Endodermal cell (in vitro differentiated cells): ENCODE measurements at regions not wholly inside any gene's neighbourhood (a gene's known extent, or its start where the extent isn't known, plus 50 kb on each side); places are given as distances from the start of the nearest gene placed in this dataset.
"Not testable (repeated sequence)": the region's sequence is repeated elsewhere in the genome, so short reads cannot be mapped to it uniquely, and the experiment has no call there.

ENCODE experiments used
- DNase-seq: peaks from one replicate; pipeline ENCODE4 v3.0.0-alpha.2; 2017
- H3K27ac ChIP-seq: 2 replicates; pipeline ENCODE4 v1.5.1; 2013; ENCODE audit warnings: mild to moderate bottlenecking, low read depth, low read length, moderate library complexity
- H3K27me3 ChIP-seq: 2 replicates; pipeline ENCODE4 v1.6.1; 2013; ENCODE audit warnings: mild to moderate bottlenecking, low read length, moderate library complexity; ENCODE audit not compliant: insufficient read depth, control insufficient read depth, poor library complexity, severe bottlenecking
- H3K36me3 ChIP-seq: 2 replicates; pipeline ENCODE4 v1.7.0; 2013; ENCODE audit warnings: mild to moderate bottlenecking, low read length, moderate library complexity; ENCODE audit not compliant: control insufficient read depth, insufficient read depth
- H3K4me1 ChIP-seq: one replicate; pipeline ENCODE4 v1.7.0; 2013; ENCODE audit warnings: low read length; ENCODE audit not compliant: control insufficient read depth, insufficient read depth
- H3K4me3 ChIP-seq: 2 replicates; pipeline ENCODE4 v1.5.1; 2013; ENCODE audit warnings: mild to moderate bottlenecking, low read length, moderate library complexity
- H3K9ac ChIP-seq: 2 replicates; pipeline ENCODE4 v1.6.1; 2013; ENCODE audit warnings: mild to moderate bottlenecking, low read length, moderate library complexity; ENCODE audit not compliant: poor library complexity, severe bottlenecking; ENCODE audit errors: extremely low read depth
- H3K9me3 ChIP-seq: 2 replicates; pipeline ENCODE4 v1.6.1; 2013; ENCODE audit warnings: mild to moderate bottlenecking, low read length, moderate library complexity; ENCODE audit not compliant: control insufficient read depth
- H3K27ac Mint-ChIP-seq: 2 replicates; pipeline ENCODE4 v1.8.0; 2020; ENCODE audit warnings: mixed read lengths
- H3K27me3 Mint-ChIP-seq: 2 replicates; pipeline ENCODE4 v1.8.0; 2021; ENCODE audit warnings: mild to moderate bottlenecking, mixed read lengths; ENCODE audit not compliant: insufficient read depth
- H3K36me3 Mint-ChIP-seq: 2 replicates; pipeline ENCODE4 v1.8.0; 2020; ENCODE audit warnings: low read depth, mixed read lengths
- H3K4me1 Mint-ChIP-seq: 2 replicates; pipeline ENCODE4 v1.8.0; 2020; ENCODE audit warnings: mixed read lengths
- H3K4me3 Mint-ChIP-seq: 2 replicates; pipeline ENCODE4 v1.8.0; 2020; ENCODE audit warnings: mild to moderate bottlenecking, moderate library complexity, mixed read lengths
- H3K9me3 Mint-ChIP-seq: 2 replicates; pipeline ENCODE4 v1.8.0; 2020; ENCODE audit warnings: mild to moderate bottlenecking, mixed read lengths
- WGBS, 2 experiments: methylation state at CpG; one replicate each; pipeline versions ENCODE4 v1.1.5 to v1.1.7; 2013; ENCODE audit warnings: missing lambda C conversion rate in 2 of 2, mixed read lengths in 1 of 2; ENCODE audit not compliant: insufficient coverage in 1 of 2, insufficient read length in 1 of 2; 5-methylcytosine and 5-hydroxymethylcytosine counted together
- TF ChIP-seq, protein P1 (sequence below): fragments of 200-600 bp; sonication (generic); conservative IDR thresholded peaks from 2 replicates; pipeline ENCODE4 v1.5.0; 2021; ENCODE audit warnings: antibody characterized with exemption, mild to moderate bottlenecking

- TF ChIP-seq, protein P1, sequence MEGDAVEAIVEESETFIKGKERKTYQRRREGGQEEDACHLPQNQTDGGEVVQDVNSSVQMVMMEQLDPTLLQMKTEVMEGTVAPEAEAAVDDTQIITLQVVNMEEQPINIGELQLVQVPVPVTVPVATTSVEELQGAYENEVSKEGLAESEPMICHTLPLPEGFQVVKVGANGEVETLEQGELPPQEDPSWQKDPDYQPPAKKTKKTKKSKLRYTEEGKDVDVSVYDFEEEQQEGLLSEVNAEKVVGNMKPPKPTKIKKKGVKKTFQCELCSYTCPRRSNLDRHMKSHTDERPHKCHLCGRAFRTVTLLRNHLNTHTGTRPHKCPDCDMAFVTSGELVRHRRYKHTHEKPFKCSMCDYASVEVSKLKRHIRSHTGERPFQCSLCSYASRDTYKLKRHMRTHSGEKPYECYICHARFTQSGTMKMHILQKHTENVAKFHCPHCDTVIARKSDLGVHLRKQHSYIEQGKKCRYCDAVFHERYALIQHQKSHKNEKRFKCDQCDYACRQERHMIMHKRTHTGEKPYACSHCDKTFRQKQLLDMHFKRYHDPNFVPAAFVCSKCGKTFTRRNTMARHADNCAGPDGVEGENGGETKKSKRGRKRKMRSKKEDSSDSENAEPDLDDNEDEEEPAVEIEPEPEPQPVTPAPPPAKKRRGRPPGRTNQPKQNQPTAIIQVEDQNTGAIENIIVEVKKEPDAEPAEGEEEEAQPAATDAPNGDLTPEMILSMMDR, result no peak
- H3K4me3 Mint-ChIP-seq, result no peak overlapping the region
- no peak overlapping the region for H3K27ac ChIP-seq
- H3K27me3 Mint-ChIP-seq, result no peaks in the 10 kb centered on the region
- H3K9me3 Mint-ChIP-seq, result peaks cover 5% of the 10 kb centered on the region
- peaks cover 2% of the 10 kb centered on the region for H3K36me3 Mint-ChIP-seq
- H3K27me3 ChIP-seq, result no peaks in the 10 kb centered on the region
- H3K4me3 ChIP-seq, result no peak overlapping the region
- no peaks in the 10 kb centered on the region for H3K9me3 ChIP-seq
- no peak for DNase-seq
- H3K9ac ChIP-seq, result no peak overlapping the region
- H3K36me3 ChIP-seq, result no peaks in the 10 kb centered on the region
- H3K27ac Mint-ChIP-seq, result no peak overlapping the region
- no peaks in the 10 kb centered on the region for H3K4me1 Mint-ChIP-seq
- no peaks in the 10 kb centered on the region for H3K4me1 ChIP-seq
Observed at GRCh38 chr1:187605736-187606135, 777.0 kb downstream of the PLA2G4A start.

GRCh38 chr1:187615853-187616735 lies 787.3 kb downstream of the PLA2G4A start:
- H3K27me3 ChIP-seq, H3K27ac Mint-ChIP-seq, H3K36me3 ChIP-seq, H3K27me3 Mint-ChIP-seq, DNase-seq, H3K4me3 Mint-ChIP-seq, H3K9ac ChIP-seq, H3K36me3 Mint-ChIP-seq, H3K4me3 ChIP-seq, H3K4me1 Mint-ChIP-seq, H3K27ac ChIP-seq, H3K4me1 ChIP-seq: not testable (repeated sequence)
- H3K9me3 Mint-ChIP-seq, result peaks cover 34% of the 10 kb centered on the region
- WGBS, 2 experiments, result 92 to 100% methylated on average over 3 to 55 of the region's 55 CpGs
- peaks cover 20% of the 10 kb centered on the region for H3K9me3 ChIP-seq

DNA sequence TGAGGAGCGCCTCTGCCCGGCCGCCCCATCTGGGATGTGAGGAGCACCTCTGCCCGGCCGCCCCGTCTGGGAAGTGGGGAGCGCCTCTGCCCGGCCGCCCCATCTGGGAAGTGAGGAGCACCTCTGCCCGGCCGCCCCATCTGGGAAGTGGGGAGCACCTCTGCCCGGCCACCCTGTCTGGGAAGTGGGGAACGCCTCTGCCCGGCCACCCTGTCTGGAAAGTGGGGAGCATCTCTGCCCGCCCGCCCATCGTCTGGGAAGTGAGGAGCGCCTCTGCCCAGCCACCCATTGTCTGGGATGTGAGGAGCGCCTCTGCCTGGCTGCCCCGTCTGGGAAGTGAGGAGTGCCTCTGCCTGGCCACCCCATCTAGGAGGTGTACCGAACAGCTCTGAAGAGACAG lies 788.1 kb downstream of the PLA2G4A start:
- not testable (repeated sequence) for H3K27ac ChIP-seq, H3K4me1 ChIP-seq, H3K36me3 Mint-ChIP-seq, H3K36me3 ChIP-seq, H3K4me3 Mint-ChIP-seq, H3K27me3 Mint-ChIP-seq, H3K27ac Mint-ChIP-seq, H3K4me3 ChIP-seq, H3K9ac ChIP-seq, H3K4me1 Mint-ChIP-seq, DNase-seq, H3K27me3 ChIP-seq
- peaks cover 20% of the 10 kb centered on the region for H3K9me3 ChIP-seq
- 85 to 100% methylated on average over 2 to 21 of the region's 21 CpGs for WGBS, 2 experiments
- peaks cover 33% of the 10 kb centered on the region for H3K9me3 Mint-ChIP-seq

DNA sequence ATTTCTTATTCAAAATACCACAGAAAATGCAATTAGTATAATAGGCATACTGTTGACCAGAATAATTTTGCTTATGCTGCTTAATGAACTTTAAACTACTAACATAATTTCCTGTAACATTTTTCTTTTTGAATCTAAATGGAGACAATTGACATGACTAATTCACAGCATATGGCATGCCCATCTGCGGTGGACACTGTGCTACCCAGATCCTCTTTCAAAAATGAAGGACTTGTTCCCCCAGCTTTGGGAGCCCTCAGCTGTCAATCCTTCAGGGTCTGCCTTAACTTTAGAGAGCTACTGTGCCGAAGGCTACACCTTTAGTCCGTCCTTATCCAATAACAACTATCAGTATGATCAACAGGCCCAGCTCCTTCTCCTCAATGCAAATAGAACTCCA lies 789.0 kb downstream of the PLA2G4A start:
- 84 to 93% methylated on average over 3 of the region's 3 CpGs for whole genome bisulfite sequencing, 2 experiments
- no peaks in the 10 kb centered on the region for H3K36me3 ChIP-seq

More for the DNA sequence above, 789.0 kb downstream of the PLA2G4A start:
- TF ChIP-seq, protein P1, result no peak
- Mint-ChIP-seq H3K9me3 (peaks cover 30% of the 10 kb centered on the region), H3K27ac (no peak overlapping the region), H3K36me3 (peaks cover 4% of the 10 kb centered on the region), H3K4me1 (no peaks in the 10 kb centered on the region), H3K4me3 (no peak overlapping the region), H3K27me3 (no peaks in the 10 kb centered on the region)
- peaks cover 20% of the 10 kb centered on the region for H3K9me3 ChIP-seq
- no peak for DNase-seq
- H3K9ac ChIP-seq, result no peak overlapping the region
- no peak overlapping the region for H3K27ac ChIP-seq
- H3K4me3 ChIP-seq, result no peak overlapping the region
- H3K4me1 ChIP-seq, result no peaks in the 10 kb centered on the region
- H3K27me3 ChIP-seq, result no peaks in the 10 kb centered on the region
